ENCODE measurements at regions not wholly inside any gene's neighbourhood (a gene's known extent, or its start where the extent isn't known, plus 50 kb on each side); places are given as distances from the start of the nearest gene placed in this dataset.

GRCh38 chr4:14069886-14070285, 442.4 kb upstream of the BOD1L1 start (continued):
- TF ChIP-seq, protein P1, sequence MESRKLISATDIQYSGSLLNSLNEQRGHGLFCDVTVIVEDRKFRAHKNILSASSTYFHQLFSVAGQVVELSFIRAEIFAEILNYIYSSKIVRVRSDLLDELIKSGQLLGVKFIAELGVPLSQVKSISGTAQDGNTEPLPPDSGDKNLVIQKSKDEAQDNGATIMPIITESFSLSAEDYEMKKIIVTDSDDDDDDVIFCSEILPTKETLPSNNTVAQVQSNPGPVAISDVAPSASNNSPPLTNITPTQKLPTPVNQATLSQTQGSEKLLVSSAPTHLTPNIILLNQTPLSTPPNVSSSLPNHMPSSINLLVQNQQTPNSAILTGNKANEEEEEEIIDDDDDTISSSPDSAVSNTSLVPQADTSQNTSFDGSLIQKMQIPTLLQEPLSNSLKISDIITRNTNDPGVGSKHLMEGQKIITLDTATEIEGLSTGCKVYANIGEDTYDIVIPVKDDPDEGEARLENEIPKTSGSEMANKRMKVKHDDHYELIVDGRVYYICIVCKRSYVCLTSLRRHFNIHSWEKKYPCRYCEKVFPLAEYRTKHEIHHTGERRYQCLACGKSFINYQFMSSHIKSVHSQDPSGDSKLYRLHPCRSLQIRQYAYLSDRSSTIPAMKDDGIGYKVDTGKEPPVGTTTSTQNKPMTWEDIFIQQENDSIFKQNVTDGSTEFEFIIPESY (IDR thresholded peaks at IDR 0.05; ENCODE audit: borderline replicate concordance, low read depth), result no peak
- TF ChIP-seq NFIC (IDR thresholded peaks at IDR 0.05; ENCODE audit: borderline replicate concordance), result no peak
- TF ChIP-seq TEAD4 (IDR thresholded peaks at IDR 0.05; ENCODE audit: borderline replicate concordance, insufficient read depth), result no peak
- TF ChIP-seq ELF1 (IDR thresholded peaks at IDR 0.05), result no peak
- no peak for TF ChIP-seq NRF1 (IDR thresholded peaks at IDR 0.05; ENCODE audit: low read depth, low read length)
- TF ChIP-seq RAD21 (IDR thresholded peaks at IDR 0.05; ENCODE audit: low read length), result no peak
- no peak for TF ChIP-seq POLR2AphosphoS5 (IDR thresholded peaks at IDR 0.05; ENCODE audit: low read depth, low read length)
- TF ChIP-seq EP300 (IDR thresholded peaks at IDR 0.05; ENCODE audit: borderline replicate concordance in 1 of 2, low read depth in 1 of 2, low read length in 1 of 2), result no peak

GRCh38 chr4:14070289-14070880, 442.9 kb upstream of the BOD1L1 start:
- DNase-seq, result no peak
- WGBS (ENCODE audit: low lambda C conversion rate), result 50% methylated on average over 5 of the region's 5 CpGs
- H3K9me2 ChIP-seq, result no peaks in the 10 kb centered on the region
- no peaks in the 10 kb centered on the region for H3K36me3 ChIP-seq (replicated peaks in 1 of 2; ENCODE audit: control insufficient read depth in 1 of 2, insufficient read depth in 2 of 2, low read length in 1 of 2)
- H3K4me2 ChIP-seq, result no peak overlapping the region
- POLR2A ChIA-PET, result no interaction called here
- CTCF ChIA-PET, result interaction anchor here (1.0 kb wide), 1 partner anchor 17 kb away, joined by 3 read pairs; no protein-coding TSS in a partner anchor
- H3K4me1 ChIP-seq (ENCODE audit: control insufficient read depth in 1 of 2, insufficient read depth in 2 of 2, low read depth in 1 of 2, low read length in 1 of 2), result no peaks in the 10 kb centered on the region; a peak in 1 of 4 replicates
- no peaks in the 10 kb centered on the region for H3F3A ChIP-seq (replicated peaks; ENCODE audit: insufficient read depth)
- H3K4me3 ChIP-seq (ENCODE audit: low read depth in 2 of 2, low read length in 1 of 2), result no peak overlapping the region
- H4K20me1 ChIP-seq (ENCODE audit: insufficient read depth), result no peaks in the 10 kb centered on the region
- H3K79me2 ChIP-seq (ENCODE audit: insufficient read depth), result no peaks in the 10 kb centered on the region
- no peak overlapping the region for H3K9ac ChIP-seq
- no peak overlapping the region for H2AFZ ChIP-seq (ENCODE audit: low read depth)
- H3K27me3 ChIP-seq (ENCODE audit: insufficient read depth), result no peaks in the 10 kb centered on the region
- no peak overlapping the region for H3K27ac ChIP-seq (ENCODE audit: low read depth in 2 of 2, low read length in 1 of 2)
- TF ChIP-seq, protein P2, sequence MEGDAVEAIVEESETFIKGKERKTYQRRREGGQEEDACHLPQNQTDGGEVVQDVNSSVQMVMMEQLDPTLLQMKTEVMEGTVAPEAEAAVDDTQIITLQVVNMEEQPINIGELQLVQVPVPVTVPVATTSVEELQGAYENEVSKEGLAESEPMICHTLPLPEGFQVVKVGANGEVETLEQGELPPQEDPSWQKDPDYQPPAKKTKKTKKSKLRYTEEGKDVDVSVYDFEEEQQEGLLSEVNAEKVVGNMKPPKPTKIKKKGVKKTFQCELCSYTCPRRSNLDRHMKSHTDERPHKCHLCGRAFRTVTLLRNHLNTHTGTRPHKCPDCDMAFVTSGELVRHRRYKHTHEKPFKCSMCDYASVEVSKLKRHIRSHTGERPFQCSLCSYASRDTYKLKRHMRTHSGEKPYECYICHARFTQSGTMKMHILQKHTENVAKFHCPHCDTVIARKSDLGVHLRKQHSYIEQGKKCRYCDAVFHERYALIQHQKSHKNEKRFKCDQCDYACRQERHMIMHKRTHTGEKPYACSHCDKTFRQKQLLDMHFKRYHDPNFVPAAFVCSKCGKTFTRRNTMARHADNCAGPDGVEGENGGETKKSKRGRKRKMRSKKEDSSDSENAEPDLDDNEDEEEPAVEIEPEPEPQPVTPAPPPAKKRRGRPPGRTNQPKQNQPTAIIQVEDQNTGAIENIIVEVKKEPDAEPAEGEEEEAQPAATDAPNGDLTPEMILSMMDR (IDR thresholded peaks at IDR 0.05), result no peak
- H3K9me3 ChIP-seq, result no peaks in the 10 kb centered on the region

DNA sequence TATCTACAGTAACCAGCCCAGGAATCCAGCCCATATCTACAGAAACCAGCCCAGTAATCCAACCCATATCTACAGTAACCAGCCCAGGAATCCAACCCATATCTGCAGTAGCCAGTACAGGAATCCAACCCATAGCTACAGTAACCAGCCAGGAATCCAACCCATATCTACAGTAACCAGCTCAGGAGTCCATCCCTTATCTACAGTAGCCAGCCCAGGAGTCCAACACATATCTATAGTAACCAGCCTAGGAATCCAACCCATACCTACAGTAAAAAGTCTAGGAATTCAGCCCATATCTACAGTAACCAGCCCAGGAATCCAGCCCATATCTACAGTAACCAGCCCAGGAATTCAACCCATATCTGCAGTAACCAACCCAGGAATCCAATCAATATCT, 445.0 kb upstream of the BOD1L1 start:
- Histone ChIP-seq H3K36me3 (replicated peaks in 1 of 2; ENCODE audit: control insufficient read depth in 1 of 2, insufficient read depth in 2 of 2, low read length in 1 of 2) (no peaks in the 10 kb centered on the region), H3K4me2 (no peak overlapping the region), H4K20me1 (ENCODE audit: insufficient read depth) (no peaks in the 10 kb centered on the region), H3K27ac (ENCODE audit: low read depth in 2 of 2, low read length in 1 of 2) (no peak overlapping the region), H3F3A (replicated peaks; ENCODE audit: insufficient read depth) (no peaks in the 10 kb centered on the region), H3K9me3 (no peaks in the 10 kb centered on the region), H2AFZ (ENCODE audit: low read depth) (no peak overlapping the region), H3K9ac (no peak overlapping the region), H3K4me3 (ENCODE audit: low read depth in 2 of 2, low read length in 1 of 2) (no peak overlapping the region), H3K9me2 (no peaks in the 10 kb centered on the region), H3K4me1 (ENCODE audit: control insufficient read depth in 1 of 2, insufficient read depth in 2 of 2, low read depth in 1 of 2, low read length in 1 of 2) (no peaks in the 10 kb centered on the region), H3K79me2 (ENCODE audit: insufficient read depth) (no peaks in the 10 kb centered on the region), H3K27me3 (ENCODE audit: insufficient read depth) (no peaks in the 10 kb centered on the region)
- POLR2A ChIA-PET, result no interaction called here
- DNase-seq, result no peak
- CTCF ChIA-PET, result no interaction called here
- TF ChIP-seq, protein P3, sequence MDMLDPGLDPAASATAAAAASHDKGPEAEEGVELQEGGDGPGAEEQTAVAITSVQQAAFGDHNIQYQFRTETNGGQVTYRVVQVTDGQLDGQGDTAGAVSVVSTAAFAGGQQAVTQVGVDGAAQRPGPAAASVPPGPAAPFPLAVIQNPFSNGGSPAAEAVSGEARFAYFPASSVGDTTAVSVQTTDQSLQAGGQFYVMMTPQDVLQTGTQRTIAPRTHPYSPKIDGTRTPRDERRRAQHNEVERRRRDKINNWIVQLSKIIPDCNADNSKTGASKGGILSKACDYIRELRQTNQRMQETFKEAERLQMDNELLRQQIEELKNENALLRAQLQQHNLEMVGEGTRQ (IDR thresholded peaks at IDR 0.05; ENCODE audit: borderline replicate concordance, low read depth, low read length), result no peak
- TF ChIP-seq, protein P4, sequence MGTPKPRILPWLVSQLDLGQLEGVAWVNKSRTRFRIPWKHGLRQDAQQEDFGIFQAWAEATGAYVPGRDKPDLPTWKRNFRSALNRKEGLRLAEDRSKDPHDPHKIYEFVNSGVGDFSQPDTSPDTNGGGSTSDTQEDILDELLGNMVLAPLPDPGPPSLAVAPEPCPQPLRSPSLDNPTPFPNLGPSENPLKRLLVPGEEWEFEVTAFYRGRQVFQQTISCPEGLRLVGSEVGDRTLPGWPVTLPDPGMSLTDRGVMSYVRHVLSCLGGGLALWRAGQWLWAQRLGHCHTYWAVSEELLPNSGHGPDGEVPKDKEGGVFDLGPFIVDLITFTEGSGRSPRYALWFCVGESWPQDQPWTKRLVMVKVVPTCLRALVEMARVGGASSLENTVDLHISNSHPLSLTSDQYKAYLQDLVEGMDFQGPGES (IDR thresholded peaks at IDR 0.05; ENCODE audit: low read depth, low read length), result no peak
- TF ChIP-seq RAD21 (IDR thresholded peaks at IDR 0.05; ENCODE audit: low read length) (no peak), NFIC (IDR thresholded peaks at IDR 0.05; ENCODE audit: borderline replicate concordance) (no peak), TAF1 (IDR thresholded peaks at IDR 0.05; ENCODE audit: borderline replicate concordance, low read depth, low read length) (no peak), FOSL2 (IDR thresholded peaks at IDR 0.05; ENCODE audit: borderline replicate concordance, low read depth) (no peak), ELF1 (IDR thresholded peaks at IDR 0.05) (no peak), FOXM1 (IDR thresholded peaks at IDR 0.05; ENCODE audit: low read depth) (no peak), TCF12 (IDR thresholded peaks at IDR 0.05) (no peak), CHD2 (IDR thresholded peaks at IDR 0.05; ENCODE audit: low read length, partially characterized antibody) (no peak), TEAD4 (IDR thresholded peaks at IDR 0.05; ENCODE audit: borderline replicate concordance, insufficient read depth) (no peak), SIN3A (IDR thresholded peaks at IDR 0.05; ENCODE audit: borderline replicate concordance, low read depth, low read length) (no peak)
- TF ChIP-seq, protein P2 (IDR thresholded peaks at IDR 0.05), result no peak

Data from SK-N-SH (cell line).